ENCODE measurements at regions not wholly inside any gene's neighbourhood (a gene's known extent, or its start where the extent isn't known, plus 50 kb on each side); places are given as distances from the start of the nearest gene placed in this dataset.

DNA sequence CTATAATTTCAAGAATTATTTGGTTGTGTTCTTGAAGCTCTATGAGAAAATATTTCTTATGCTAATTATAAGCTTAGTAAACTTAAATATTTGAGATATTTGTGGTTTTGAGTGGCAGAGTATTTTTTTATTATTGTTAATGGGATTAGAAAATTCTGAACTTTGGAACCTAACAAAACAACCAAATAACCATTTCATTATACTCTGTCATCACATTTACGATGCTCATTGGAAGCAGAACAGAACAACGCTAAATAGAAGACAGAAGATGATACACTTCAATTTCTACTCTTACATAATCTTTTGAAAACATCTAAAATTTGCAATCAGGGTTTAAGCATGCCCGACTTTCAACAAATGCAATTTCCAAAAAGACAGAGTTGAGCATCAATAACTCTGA is 270.2 kb downstream of the PTPRC start:
- Histone ChIP-seq H3K4me1 (peaks cover 18% of the 10 kb centered on the region), H3K9me3 (no peaks in the 10 kb centered on the region), H3K36me3 (0 out of 2 replicates have a peak, but pooled peaks cover 2% of the 10 kb centered on the region), H3K4me3 (ENCODE audit: low read depth, low read length) (no peak overlapping the region), H3K27me3 (no peaks in the 10 kb centered on the region)
- TF ChIP-seq, protein P1, sequence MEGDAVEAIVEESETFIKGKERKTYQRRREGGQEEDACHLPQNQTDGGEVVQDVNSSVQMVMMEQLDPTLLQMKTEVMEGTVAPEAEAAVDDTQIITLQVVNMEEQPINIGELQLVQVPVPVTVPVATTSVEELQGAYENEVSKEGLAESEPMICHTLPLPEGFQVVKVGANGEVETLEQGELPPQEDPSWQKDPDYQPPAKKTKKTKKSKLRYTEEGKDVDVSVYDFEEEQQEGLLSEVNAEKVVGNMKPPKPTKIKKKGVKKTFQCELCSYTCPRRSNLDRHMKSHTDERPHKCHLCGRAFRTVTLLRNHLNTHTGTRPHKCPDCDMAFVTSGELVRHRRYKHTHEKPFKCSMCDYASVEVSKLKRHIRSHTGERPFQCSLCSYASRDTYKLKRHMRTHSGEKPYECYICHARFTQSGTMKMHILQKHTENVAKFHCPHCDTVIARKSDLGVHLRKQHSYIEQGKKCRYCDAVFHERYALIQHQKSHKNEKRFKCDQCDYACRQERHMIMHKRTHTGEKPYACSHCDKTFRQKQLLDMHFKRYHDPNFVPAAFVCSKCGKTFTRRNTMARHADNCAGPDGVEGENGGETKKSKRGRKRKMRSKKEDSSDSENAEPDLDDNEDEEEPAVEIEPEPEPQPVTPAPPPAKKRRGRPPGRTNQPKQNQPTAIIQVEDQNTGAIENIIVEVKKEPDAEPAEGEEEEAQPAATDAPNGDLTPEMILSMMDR (IDR thresholded peaks at IDR 0.05; ENCODE audit: low read depth, low read length), result no peak
- no peak for DNase-seq

DNA sequence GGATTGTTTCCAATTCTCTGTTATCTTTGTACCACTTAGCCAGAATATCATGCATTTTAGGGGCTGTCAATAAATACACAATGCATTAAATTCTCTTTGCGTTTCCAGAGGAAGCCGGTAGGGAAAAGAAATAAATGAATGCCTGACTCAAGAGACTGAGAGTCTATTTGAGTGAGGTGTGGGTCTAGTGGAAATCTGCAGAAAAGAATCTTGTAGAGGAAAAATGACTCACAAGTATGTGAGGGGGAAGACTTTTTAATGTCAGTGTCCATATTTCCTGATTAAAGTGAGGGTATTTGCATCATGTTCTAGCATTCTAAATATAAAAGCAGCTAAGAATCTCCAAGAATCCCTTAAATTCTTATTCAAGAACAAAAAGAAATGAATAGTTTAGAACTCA is 271.1 kb downstream of the PTPRC start:
- H3K4me3 ChIP-seq (ENCODE audit: low read depth, low read length), result no peak overlapping the region
- 0 out of 2 replicates have a peak, but pooled peaks cover 2% of the 10 kb centered on the region for H3K36me3 ChIP-seq
- H3K9me3 ChIP-seq, result no peaks in the 10 kb centered on the region
- DNase-seq, result no peak
- H3K27me3 ChIP-seq, result no peaks in the 10 kb centered on the region
- peaks cover 10% of the 10 kb centered on the region for H3K4me1 ChIP-seq
- TF ChIP-seq, protein P1 (IDR thresholded peaks at IDR 0.05; ENCODE audit: low read depth, low read length), result no peak

DNA sequence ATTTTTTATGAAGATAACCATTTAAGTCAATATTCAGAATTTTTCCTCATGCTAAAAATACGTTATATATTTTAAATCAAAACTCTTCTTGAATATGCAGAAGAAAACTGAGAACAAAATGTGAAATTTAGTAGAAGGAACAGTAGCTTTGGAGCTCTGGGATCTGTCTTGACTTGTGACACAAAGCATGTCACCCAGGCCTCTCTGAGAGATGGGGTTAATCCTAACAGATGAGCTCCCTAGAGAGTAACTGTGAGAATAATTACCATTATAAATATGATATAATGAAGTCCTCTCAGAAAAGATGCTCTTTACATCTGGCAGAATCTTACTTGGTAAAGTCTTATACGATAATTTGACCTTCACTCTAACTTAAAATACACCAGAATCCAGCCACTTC is 272.0 kb downstream of the PTPRC start:
- TF ChIP-seq, protein P1 (IDR thresholded peaks at IDR 0.05; ENCODE audit: low read depth, low read length), result no peak
- Histone ChIP-seq H3K27me3 (no peaks in the 10 kb centered on the region), H3K9me3 (no peaks in the 10 kb centered on the region), H3K36me3 (0 out of 2 replicates have a peak, but pooled peaks cover 2% of the 10 kb centered on the region), H3K4me3 (ENCODE audit: low read depth, low read length) (no peak overlapping the region), H3K4me1 (peaks cover 10% of the 10 kb centered on the region)
- DNase-seq, result peak; percentile 55

DNA sequence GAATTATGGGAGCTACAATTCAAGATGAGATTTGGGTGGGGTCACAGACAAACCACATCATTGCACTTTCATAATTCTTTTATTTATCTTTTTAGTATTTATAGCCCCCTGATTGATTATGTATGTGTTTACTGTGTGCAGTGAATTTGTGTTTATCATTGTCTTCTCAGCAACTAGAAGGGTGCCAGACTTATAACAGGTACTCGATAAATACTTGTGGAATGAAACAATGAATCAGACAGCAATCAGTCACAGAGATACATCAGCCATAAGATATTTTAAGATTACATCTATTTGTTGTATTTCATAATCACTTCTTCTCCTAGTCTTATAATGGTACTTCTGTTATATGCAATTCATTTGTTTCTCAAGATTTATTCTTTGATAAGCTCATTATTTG is 273.2 kb downstream of the PTPRC start:
- Histone ChIP-seq H3K27me3 (no peaks in the 10 kb centered on the region), H3K9me3 (no peaks in the 10 kb centered on the region), H3K36me3 (0 out of 2 replicates have a peak, but pooled peaks cover 2% of the 10 kb centered on the region), H3K4me1 (peaks cover 10% of the 10 kb centered on the region), H3K4me3 (ENCODE audit: low read depth, low read length) (no peak overlapping the region)
- TF ChIP-seq, protein P1 (IDR thresholded peaks at IDR 0.05; ENCODE audit: low read depth, low read length), result no peak
- no peak for DNase-seq

DNA sequence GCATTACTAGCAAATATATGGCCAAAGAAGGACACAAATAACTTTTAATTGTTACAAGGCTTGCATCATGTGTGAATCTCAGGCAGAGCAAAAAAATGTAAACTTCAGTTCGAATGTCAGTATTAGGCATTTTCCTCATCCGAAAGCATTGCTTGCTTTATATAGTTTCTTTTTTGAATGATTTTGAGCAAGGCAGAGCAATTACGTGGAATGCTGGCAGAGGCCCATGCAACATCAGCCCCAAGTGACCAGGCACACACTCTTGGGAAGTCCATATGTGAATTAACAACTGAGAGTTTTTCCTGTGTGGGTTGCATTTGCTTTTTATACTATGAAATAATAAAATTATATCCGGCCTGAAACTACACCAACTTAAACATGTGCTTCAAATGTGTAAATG is 274.8 kb downstream of the PTPRC start:
- H3K4me1 ChIP-seq, result peaks cover 16% of the 10 kb centered on the region
- no peak overlapping the region for H3K4me3 ChIP-seq (ENCODE audit: low read depth, low read length)
- no peak for DNase-seq
- peaks cover 8% of the 10 kb centered on the region; the same call in 1 of the 2 replicates for H3K36me3 ChIP-seq
- TF ChIP-seq, protein P1 (IDR thresholded peaks at IDR 0.05; ENCODE audit: low read depth, low read length), result no peak
- H3K9me3 ChIP-seq, result no peaks in the 10 kb centered on the region
- H3K27me3 ChIP-seq, result no peaks in the 10 kb centered on the region

DNA sequence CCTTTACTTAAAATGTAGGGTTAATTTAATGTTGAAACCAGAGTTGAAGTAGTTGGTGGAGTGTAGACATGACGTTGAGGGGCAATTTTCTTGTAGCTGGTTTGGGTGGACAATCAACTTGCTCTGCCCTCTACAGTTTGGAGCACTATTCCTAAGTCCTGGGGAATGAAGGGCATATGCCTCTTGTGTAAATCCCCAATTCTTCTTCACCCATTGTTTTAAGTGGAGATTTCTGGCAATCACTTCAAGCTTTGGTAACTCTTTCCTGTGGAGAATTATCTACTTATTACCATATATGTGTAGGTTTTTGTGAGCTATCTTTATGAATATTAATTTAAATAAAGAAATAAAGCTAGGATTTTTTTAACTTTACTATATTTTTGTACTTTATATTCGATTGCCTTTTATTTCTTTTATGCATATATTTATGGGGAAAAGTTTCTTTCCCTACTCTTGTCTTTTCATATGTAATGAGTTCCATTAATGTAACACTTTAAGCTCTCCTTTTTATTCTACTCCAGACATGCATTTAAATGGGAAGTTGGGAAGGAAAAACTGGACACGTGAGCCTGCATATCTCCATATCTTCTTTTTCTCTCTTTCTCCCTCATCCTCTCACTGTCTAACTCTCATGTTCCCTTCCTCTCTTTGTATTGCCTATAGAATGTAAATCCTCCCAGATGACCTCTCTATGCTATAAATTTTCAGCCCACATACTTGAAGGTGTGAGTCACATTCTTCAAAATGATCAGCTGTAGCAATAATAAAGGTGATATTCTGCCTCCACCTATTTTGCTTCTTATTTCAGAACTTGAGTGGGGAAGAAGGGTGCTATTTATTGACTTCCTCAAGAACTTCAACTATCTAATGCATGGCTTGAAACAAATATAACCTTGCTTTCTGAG is 276.7 kb downstream of the PTPRC start:
- peaks cover 16% of the 10 kb centered on the region for H3K4me1 ChIP-seq
- H3K27me3 ChIP-seq, result no peaks in the 10 kb centered on the region
- H3K36me3 ChIP-seq, result peaks cover 12% of the 10 kb centered on the region
- H3K4me3 ChIP-seq (ENCODE audit: low read depth, low read length), result no peak overlapping the region
- DNase-seq, result no peak
- H3K9me3 ChIP-seq, result no peaks in the 10 kb centered on the region
- TF ChIP-seq, protein P1 (IDR thresholded peaks at IDR 0.05; ENCODE audit: low read depth, low read length), result no peak

Measured in BE2C (cell line).